ENCODE measurements at regions not wholly inside any gene's neighbourhood (a gene's known extent, or its start where the extent isn't known, plus 50 kb on each side); places are given as distances from the start of the nearest gene placed in this dataset.
A peak's percentile ranks its signal among the peaks of the same experiment; 100 is the strongest.
"Not testable (repeated sequence)": the region's sequence is repeated elsewhere in the genome, so short reads cannot be mapped to it uniquely, and the experiment has no call there.

GRCh38 chr9:13033959-13034693 lies 245.4 kb downstream of the MPDZ start:
- DNase-seq (ENCODE audit: extremely low spot score, unreplicated experiment), result peak; percentile 86
- Mint-ChIP-seq H3K27ac (ENCODE audit: unreplicated experiment) (peak overlapping the region; percentile 79), H3K36me3 (ENCODE audit: unreplicated experiment) (no peaks in the 10 kb centered on the region), H3K4me1 (ENCODE audit: unreplicated experiment) (peaks cover 21% of the 10 kb centered on the region), H3K4me3 (ENCODE audit: unreplicated experiment) (peak overlapping the region; percentile 63), H3K27me3 (ENCODE audit: unreplicated experiment) (no peaks in the 10 kb centered on the region), H3K9me3 (ENCODE audit: unreplicated experiment) (no peaks in the 10 kb centered on the region)
- peak; percentile 92 for TF ChIP-seq CTCF (IDR thresholded peaks at IDR 0.05)

GRCh38 chr9:13034694-13035002 lies 244.8 kb downstream of the MPDZ start:
- Mint-ChIP-seq H3K36me3 (ENCODE audit: unreplicated experiment) (no peaks in the 10 kb centered on the region), H3K27ac (ENCODE audit: unreplicated experiment) (peak overlapping the region; percentile 79), H3K4me1 (ENCODE audit: unreplicated experiment) (peaks cover 21% of the 10 kb centered on the region), H3K9me3 (ENCODE audit: unreplicated experiment) (no peaks in the 10 kb centered on the region), H3K4me3 (ENCODE audit: unreplicated experiment) (peak overlapping the region; percentile 63), H3K27me3 (ENCODE audit: unreplicated experiment) (no peaks in the 10 kb centered on the region)
- DNase-seq (ENCODE audit: extremely low spot score, unreplicated experiment), result no peak
- no peak for TF ChIP-seq CTCF (IDR thresholded peaks at IDR 0.05)

GRCh38 chr9:13035822-13036221 lies 243.7 kb downstream of the MPDZ start:
- no peak for DNase-seq (ENCODE audit: extremely low spot score, unreplicated experiment)
- TF ChIP-seq CTCF (IDR thresholded peaks at IDR 0.05), result no peak

GRCh38 chr9:13037808-13038207 lies 241.7 kb downstream of the MPDZ start:
- H3K4me3 Mint-ChIP-seq (ENCODE audit: unreplicated experiment); H3K36me3 Mint-ChIP-seq (ENCODE audit: unreplicated experiment); DNase-seq (ENCODE audit: extremely low spot score, unreplicated experiment); H3K27ac Mint-ChIP-seq (ENCODE audit: unreplicated experiment); H3K9me3 Mint-ChIP-seq (ENCODE audit: unreplicated experiment); H3K27me3 Mint-ChIP-seq (ENCODE audit: unreplicated experiment): not testable (repeated sequence)
- H3K4me1 Mint-ChIP-seq (ENCODE audit: unreplicated experiment), result peaks cover 18% of the 10 kb centered on the region

More at GRCh38 chr9:13035822-13036221, 243.7 kb downstream of the MPDZ start:
- peaks cover 21% of the 10 kb centered on the region for H3K4me1 Mint-ChIP-seq (ENCODE audit: unreplicated experiment)
- no peaks in the 10 kb centered on the region for H3K27me3 Mint-ChIP-seq (ENCODE audit: unreplicated experiment)
- H3K27ac Mint-ChIP-seq (ENCODE audit: unreplicated experiment), result no peak overlapping the region
- H3K36me3 Mint-ChIP-seq (ENCODE audit: unreplicated experiment), result no peaks in the 10 kb centered on the region
- H3K9me3 Mint-ChIP-seq (ENCODE audit: unreplicated experiment), result no peaks in the 10 kb centered on the region
- no peak overlapping the region for H3K4me3 Mint-ChIP-seq (ENCODE audit: unreplicated experiment)

GRCh38 chr9:13047827-13048587 lies 231.5 kb downstream of the MPDZ start:
- no peak overlapping the region for H3K4me3 Mint-ChIP-seq (ENCODE audit: unreplicated experiment)
- no peaks in the 10 kb centered on the region for H3K9me3 Mint-ChIP-seq (ENCODE audit: unreplicated experiment)
- no peak for DNase-seq (ENCODE audit: extremely low spot score, unreplicated experiment)
- H3K27ac Mint-ChIP-seq (ENCODE audit: unreplicated experiment), result no peak overlapping the region
- no peak for TF ChIP-seq CTCF (IDR thresholded peaks at IDR 0.05)
- H3K4me1 Mint-ChIP-seq (ENCODE audit: unreplicated experiment), result peaks cover 7% of the 10 kb centered on the region
- peaks cover 5% of the 10 kb centered on the region for H3K27me3 Mint-ChIP-seq (ENCODE audit: unreplicated experiment)
- no peaks in the 10 kb centered on the region for H3K36me3 Mint-ChIP-seq (ENCODE audit: unreplicated experiment)
